H9 (cell line): ENCODE measurements at regions not wholly inside any gene's neighbourhood (a gene's known extent, or its start where the extent isn't known, plus 50 kb on each side); places are given as distances from the start of the nearest gene placed in this dataset.

Source experiments
- DNase-seq: peaks from one replicate; pipeline ENCODE4 v3.0.0-alpha.2; 2017
- H2AFZ ChIP-seq: one replicate; pipeline ENCODE4 v1.6.1; 2013; ENCODE audit warnings: mild to moderate bottlenecking, low read length, control low read depth, moderate library complexity
- H2AK5ac ChIP-seq: 2 replicates; pipeline ENCODE4 v1.6.1; 2013; ENCODE audit warnings: low read length, control low read depth, mixed read lengths; ENCODE audit not compliant: insufficient read length
- H2BK120ac ChIP-seq: one replicate; pipeline ENCODE4 v1.6.1; 2013; ENCODE audit warnings: low read depth, mild to moderate bottlenecking, low read length, control low read depth, inconsistent platforms; ENCODE audit not compliant: poor library complexity, severe bottlenecking
- H2BK12ac ChIP-seq: 2 replicates; pipeline ENCODE4 v1.6.1; 2013; ENCODE audit warnings: low read length, control low read depth, mixed read lengths, low read depth; ENCODE audit not compliant: insufficient read length
- H2BK15ac ChIP-seq: 2 replicates; pipeline ENCODE4 v1.6.1; 2013; ENCODE audit warnings: low read depth, low read length, control low read depth
- H2BK20ac ChIP-seq: one replicate; pipeline ENCODE4 v1.6.1; 2013; ENCODE audit warnings: low read depth, mild to moderate bottlenecking, low read length, control low read depth, inconsistent platforms; ENCODE audit not compliant: poor library complexity, severe bottlenecking
- H2BK5ac ChIP-seq: 2 replicates; pipeline ENCODE4 v1.6.1; 2013; ENCODE audit warnings: low read length, control low read depth, mixed read lengths; ENCODE audit not compliant: insufficient read length
- H3K14ac ChIP-seq: 2 replicates; pipeline ENCODE4 v1.6.1; 2013; ENCODE audit warnings: low read length, control low read depth; ENCODE audit not compliant: insufficient read depth
- H3K18ac ChIP-seq: 2 replicates; pipeline ENCODE4 v1.6.1; 2013; ENCODE audit warnings: low read depth, mild to moderate bottlenecking, mixed read lengths, low read length, control low read depth; ENCODE audit not compliant: insufficient read length
- H3K23ac ChIP-seq: 2 replicates; pipeline ENCODE4 v1.6.1; 2013; ENCODE audit warnings: low read length, control low read depth, mixed read lengths, low read depth; ENCODE audit not compliant: insufficient read length
- H3K23me2 ChIP-seq: 2 replicates; pipeline ENCODE4 v1.6.1; 2013; ENCODE audit warnings: low read depth, mild to moderate bottlenecking, mixed read lengths, low read length, control low read depth; ENCODE audit not compliant: insufficient read length, poor library complexity, severe bottlenecking
- H3K27ac ChIP-seq: 2 replicates; pipeline ENCODE4 v1.5.1; 2013; ENCODE audit warnings: low read length, control low read depth, mixed read lengths, low read depth; ENCODE audit not compliant: insufficient read length
- H3K27me3 ChIP-seq: 2 replicates; pipeline ENCODE4 v1.6.1; 2013; ENCODE audit warnings: low read length, control low read depth, inconsistent platforms; ENCODE audit not compliant: insufficient read depth
- H3K4ac ChIP-seq: 2 replicates; pipeline ENCODE4 v1.6.1; 2013; ENCODE audit warnings: low read depth, mild to moderate bottlenecking, control low read depth, inconsistent platforms, low read length, moderate library complexity
- H3K4me1 ChIP-seq: 2 replicates; pipeline ENCODE4 v1.6.1; 2013; ENCODE audit warnings: low read length, control low read depth, inconsistent platforms; ENCODE audit not compliant: insufficient read depth
- H3K4me2 ChIP-seq: 2 replicates; pipeline ENCODE4 v1.6.1; 2013; ENCODE audit warnings: low read length, control low read depth, mixed read lengths; ENCODE audit not compliant: insufficient read length, insufficient read depth
- H3K56ac ChIP-seq: 2 replicates; pipeline ENCODE4 v1.6.1; 2013; ENCODE audit warnings: low read depth, mild to moderate bottlenecking, mixed read lengths, low read length, control low read depth; ENCODE audit not compliant: insufficient read length
- H3K79me1 ChIP-seq: 2 replicates; pipeline ENCODE4 v1.6.1; 2013; ENCODE audit warnings: low read depth, mild to moderate bottlenecking, moderate library complexity, low read length, control low read depth, inconsistent platforms; ENCODE audit not compliant: insufficient read depth, poor library complexity, severe bottlenecking
- H3K79me2 ChIP-seq: 2 replicates; pipeline ENCODE4 v1.6.1; 2013; ENCODE audit warnings: low read length, control low read depth, inconsistent platforms; ENCODE audit not compliant: insufficient read depth
- H3K9ac ChIP-seq: 2 replicates; pipeline ENCODE4 v1.6.1; 2013; ENCODE audit warnings: low read length, control low read depth, mixed read lengths; ENCODE audit not compliant: insufficient read length; ENCODE audit errors: extremely low read depth
- H3K9me3 ChIP-seq: one replicate; pipeline ENCODE4 v1.6.1; 2013; ENCODE audit warnings: low read depth, low read length, inconsistent platforms; ENCODE audit not compliant: control insufficient read depth
- H3T11ph ChIP-seq: one replicate; pipeline ENCODE4 v1.6.1; 2013; ENCODE audit warnings: mild to moderate bottlenecking, low read length, control low read depth, inconsistent platforms
- H4K20me1 ChIP-seq: one replicate; pipeline ENCODE4 v1.6.1; 2013; ENCODE audit not compliant: control insufficient read depth, insufficient read length, insufficient read depth
- H4K5ac ChIP-seq: 2 replicates; pipeline ENCODE4 v1.6.1; 2013; ENCODE audit warnings: low read depth, mild to moderate bottlenecking, mixed read lengths, low read length, control low read depth; ENCODE audit not compliant: insufficient read length
- H4K8ac ChIP-seq: replicated peaks from 2 replicates; pipeline ENCODE4 v1.6.1; 2013; ENCODE audit warnings: low read length, control low read depth, mixed read lengths, low read depth; ENCODE audit not compliant: insufficient read length
- H4K91ac ChIP-seq: 2 replicates; pipeline ENCODE4 v1.6.1; 2013; ENCODE audit warnings: low read depth, mild to moderate bottlenecking, moderate library complexity, mixed read lengths, low read length, control low read depth; ENCODE audit not compliant: insufficient read length
- H3K27ac Mint-ChIP-seq, 3 experiments: 2 replicates in 2 of 3; 3 replicates in 1 of 3; pipeline ENCODE4 v1.8.0; 2020 to 2021; ENCODE audit warnings: mixed read lengths in 3 of 3, mild to moderate bottlenecking in 1 of 3, moderate library complexity in 1 of 3
- H3K27me3 Mint-ChIP-seq: 2 replicates; pipeline ENCODE4 v1.8.0; 2021; ENCODE audit warnings: low read depth, mild to moderate bottlenecking, moderate library complexity, mixed read lengths
- H3K36me3 Mint-ChIP-seq, 3 experiments: 2 replicates in 2 of 3; 3 replicates in 1 of 3; pipeline ENCODE4 v1.8.0; 2020 to 2021; ENCODE audit warnings: low read depth in 3 of 3, mixed read lengths in 3 of 3; ENCODE audit not compliant: insufficient read depth in 1 of 3
- H3K4me1 Mint-ChIP-seq, 2 experiments: 2 replicates each; pipeline ENCODE4 v1.8.0; 2020; ENCODE audit warnings: mixed read lengths in 2 of 2
- H3K4me3 Mint-ChIP-seq, 2 experiments: 2 replicates in 1 of 2; 3 replicates in 1 of 2; pipeline ENCODE4 v1.8.0; 2020 to 2021; ENCODE audit warnings: mild to moderate bottlenecking in 2 of 2, mixed read lengths in 2 of 2, moderate library complexity in 1 of 2
- H3K9me3 Mint-ChIP-seq, 2 experiments: 2 replicates in 1 of 2; 3 replicates in 1 of 2; pipeline ENCODE4 v1.8.0; 2020; ENCODE audit warnings: mild to moderate bottlenecking in 2 of 2, mixed read lengths in 2 of 2, moderate library complexity in 1 of 2
- CTCF ChIP-seq: fragments of 200-600 bp; sonication (generic); conservative IDR thresholded peaks from 3 replicates; pipeline ENCODE4 v1.8.0; 2021; ENCODE audit warnings: antibody characterized with exemption, mild to moderate bottlenecking
- WGBS: extraction: QIAGEN DNeasy Blood & Tissue Kit; methylation state at CpG from one replicate; pipeline ENCODE4 v1.1.7; 2013; ENCODE audit warnings: missing lambda C conversion rate, low lambda C conversion rate, mixed read lengths; ENCODE audit not compliant: insufficient read length; ENCODE audit errors: extremely low coverage; 5-methylcytosine and 5-hydroxymethylcytosine counted together

- no peak overlapping the region for H4K8ac ChIP-seq
- no peak overlapping the region for H3K4me2 ChIP-seq
- TF ChIP-seq CTCF, result no peak
- no peak overlapping the region for H3K4ac ChIP-seq
- DNase-seq, result no peak
- Mint-ChIP-seq H3K4me1 (peaks cover 0 to 3% of the 10 kb centered on the region in 2 experiments; a peak in 1 of 4 replicates), H3K27ac (no peak overlapping the region), H3K36me3 (no peaks in the 10 kb centered on the region), H3K9me3 (no peaks in the 10 kb centered on the region), H3K4me3 (no peak overlapping the region), H3K27me3 (no peaks in the 10 kb centered on the region)
- no peak overlapping the region for H3K56ac ChIP-seq
- H4K91ac ChIP-seq, result no peak overlapping the region
- no peaks in the 10 kb centered on the region for H3K4me1 ChIP-seq
- H2BK120ac ChIP-seq, result no peak overlapping the region
- H3K9me3 ChIP-seq, result no peaks in the 10 kb centered on the region
- no peak overlapping the region for H2BK12ac ChIP-seq
- no peaks in the 10 kb centered on the region for H3K27me3 ChIP-seq
- no peaks in the 10 kb centered on the region for H4K20me1 ChIP-seq
- no peak overlapping the region for H3K14ac ChIP-seq
- no peak overlapping the region for H2AK5ac ChIP-seq
- no peak overlapping the region for H3K27ac ChIP-seq
- no CpG with 5 or more reads among the region's 1 CpG for WGBS
- no peak overlapping the region for H2BK20ac ChIP-seq
- H2AFZ ChIP-seq, result no peak overlapping the region
- no peak overlapping the region for H2BK5ac ChIP-seq
- no peaks in the 10 kb centered on the region for H3K79me2 ChIP-seq
- no peak overlapping the region for H3T11ph ChIP-seq
- no peak overlapping the region for H2BK15ac ChIP-seq
- no peak overlapping the region for H3K18ac ChIP-seq
- no peak overlapping the region for H3K23ac ChIP-seq
- H3K9ac ChIP-seq, result no peak overlapping the region
- no peaks in the 10 kb centered on the region for H3K23me2 ChIP-seq
- H3K79me1 ChIP-seq, result no peaks in the 10 kb centered on the region
- no peak overlapping the region for H4K5ac ChIP-seq
Measured at GRCh38 chr1:83505148-83505547, 493.8 kb downstream of the TTLL7 start.
